ENCODE measurements at regions not wholly inside any gene's neighbourhood (a gene's known extent, or its start where the extent isn't known, plus 50 kb on each side); places are given as distances from the start of the nearest gene placed in this dataset.

GRCh38 chr4:31575504-31575903, 855.3 kb downstream of the PCDH7 start:
- H3K9me3 ChIP-seq, result no peaks in the 10 kb centered on the region

GRCh38 chr4:31580843-31581242, 860.7 kb downstream of the PCDH7 start:
- WGBS, 2 donors, result 84 to 91% methylated on average over 1 of the region's 1 CpG
- ATAC-seq (no peak), DNase-seq (no peak)
- no peak for TF ChIP-seq CTCF (IDR thresholded peaks at IDR 0.05)
- intact Hi-C loops (cut with DNase I), result no loop called here
- H3K4me3 ChIP-seq, result no peak overlapping the region
- H3K36me3 ChIP-seq, result no peaks in the 10 kb centered on the region
- no peaks in the 10 kb centered on the region for H3K27me3 ChIP-seq
- H3K4me1 ChIP-seq, result no peaks in the 10 kb centered on the region
- H3K9me3 ChIP-seq, result no peaks in the 10 kb centered on the region
- no peak overlapping the region for H3K27ac ChIP-seq

More at GRCh38 chr4:31575504-31575903, 855.3 kb downstream of the PCDH7 start:
- DNase-seq (no peak), ATAC-seq (no peak)
- Histone ChIP-seq H3K27ac (no peak overlapping the region), H3K4me1 (no peaks in the 10 kb centered on the region), H3K36me3 (no peaks in the 10 kb centered on the region), H3K4me3 (no peak overlapping the region), H3K27me3 (no peaks in the 10 kb centered on the region)
- intact Hi-C loops (cut with DNase I), result no loop called here
- TF ChIP-seq CTCF (IDR thresholded peaks at IDR 0.05), result no peak
- 89 to 93% methylated on average over 2 of the region's 2 CpGs for WGBS, 2 donors

- intact Hi-C loops (cut with DNase I), result no loop called here
- TF ChIP-seq CTCF (IDR thresholded peaks at IDR 0.05), result no peak
- no peaks in the 10 kb centered on the region for H3K27me3 ChIP-seq
- WGBS, 2 donors, result 65 to 68% methylated on average over 2 of the region's 2 CpGs
- no peak overlapping the region for H3K4me3 ChIP-seq
- no peak overlapping the region for H3K27ac ChIP-seq
- no peaks in the 10 kb centered on the region for H3K4me1 ChIP-seq
- DNase-seq (no peak), ATAC-seq (no peak)
- H3K36me3 ChIP-seq, result no peaks in the 10 kb centered on the region
- H3K9me3 ChIP-seq, result no peaks in the 10 kb centered on the region
Measured at GRCh38 chr4:31585503-31585902, 865.3 kb downstream of the PCDH7 start.

- no peak for TF ChIP-seq CTCF (IDR thresholded peaks at IDR 0.05)
- H3K27me3 ChIP-seq, result no peaks in the 10 kb centered on the region
- H3K36me3 ChIP-seq, result no peaks in the 10 kb centered on the region
- H3K9me3 ChIP-seq, result no peaks in the 10 kb centered on the region
- H3K27ac ChIP-seq, result no peak overlapping the region
- WGBS, 2 donors, result 45 to 54% methylated on average over 2 of the region's 2 CpGs
- no peak for ATAC-seq
- no peak for DNase-seq
- no peak overlapping the region for H3K4me3 ChIP-seq
- H3K4me1 ChIP-seq, result no peaks in the 10 kb centered on the region
- intact Hi-C loops (cut with DNase I), result no loop called here
Measured at GRCh38 chr4:31592293-31592692, 872.1 kb downstream of the PCDH7 start.

GRCh38 chr4:31595496-31595895, 875.3 kb downstream of the PCDH7 start:
- no peak for ATAC-seq
- no peak overlapping the region for H3K27ac ChIP-seq

More at GRCh38 chr4:31595496-31595895, 875.3 kb downstream of the PCDH7 start:
- Histone ChIP-seq H3K9me3 (no peaks in the 10 kb centered on the region), H3K27me3 (no peaks in the 10 kb centered on the region), H3K36me3 (no peaks in the 10 kb centered on the region), H3K4me1 (no peaks in the 10 kb centered on the region), H3K4me3 (no peak overlapping the region)
- intact Hi-C loops (cut with DNase I), result no loop called here
- TF ChIP-seq CTCF (IDR thresholded peaks at IDR 0.05), result no peak
- no peak for DNase-seq
- 77 to 83% methylated on average over 2 of the region's 2 CpGs for WGBS, 2 donors
